Keratinocyte (primary cell): ENCODE measurements at regions not wholly inside any gene's neighbourhood (a gene's known extent, or its start where the extent isn't known, plus 50 kb on each side); places are given as distances from the start of the nearest gene placed in this dataset.
"Not testable (repeated sequence)": the region's sequence is repeated elsewhere in the genome, so short reads cannot be mapped to it uniquely, and the experiment has no call there.

Experiments
- DNase-seq: peaks from one replicate; pipeline ENCODE4 v3.0.0-alpha.2; 2011; ENCODE audit warnings: low read depth, missing footprints, low spot score
- FAIRE-seq: peaks from 2 replicates; lab custom pipeline; 2011; peaks lifted over from hg19 to GRCh38; lab: Jason Lieb, UNC
- H2AFZ ChIP-seq: 2 replicates; pipeline ENCODE4 v1.6.0; 2012; ENCODE audit warnings: low read length, control low read depth, inconsistent platforms; ENCODE audit not compliant: control insufficient read depth
- H3K27ac ChIP-seq: 2 replicates; pipeline ENCODE4 v1.5.1; 2011; ENCODE audit warnings: low read length; ENCODE audit not compliant: control insufficient read depth, insufficient read depth
- H3K27me3 ChIP-seq: 3 replicates; pipeline ENCODE4 v1.6.0; 2011; ENCODE audit warnings: low read length; ENCODE audit not compliant: control insufficient read depth, insufficient read depth; ENCODE audit errors: extremely low read depth
- H3K36me3 ChIP-seq, 2 experiments: 2 replicates in 1 of 2; 3 replicates in 1 of 2; pipeline ENCODE4 v1.5.1; 2011; ENCODE audit warnings: low read length in 2 of 2, mild to moderate bottlenecking in 1 of 2; ENCODE audit not compliant: control insufficient read depth in 2 of 2, insufficient read depth in 2 of 2; ENCODE audit errors: extremely low read depth in 1 of 2
- H3K4me1 ChIP-seq: 3 replicates; pipeline ENCODE4 v1.5.1; 2011; ENCODE audit warnings: low read length; ENCODE audit not compliant: control insufficient read depth, insufficient read depth; ENCODE audit errors: extremely low read depth
- H3K4me2 ChIP-seq: 3 replicates; pipeline ENCODE4 v1.6.0; 2011; ENCODE audit warnings: low read depth, low read length; ENCODE audit not compliant: control insufficient read depth, insufficient read depth; ENCODE audit errors: extremely low read depth
- H3K4me3 ChIP-seq, 3 experiments: fragments of 200-600 bp in 1 of 3; sonication (generic) in 1 of 3; 2 replicates in 2 of 3; 3 replicates in 1 of 3; pipeline ENCODE4 v1.5.1; 2011 to 2016; ENCODE audit warnings: low read length in 3 of 3, mild to moderate bottlenecking in 3 of 3, control low read depth in 2 of 3, inconsistent platforms in 1 of 3, low read depth in 1 of 3, mixed read lengths in 1 of 3, mixed run types in 1 of 3, moderate library complexity in 1 of 3; ENCODE audit not compliant: control insufficient read depth in 2 of 3, insufficient read depth in 2 of 3; ENCODE audit errors: extremely low read depth in 1 of 3
- H3K79me2 ChIP-seq: 2 replicates; pipeline ENCODE4 v1.6.0; 2012; ENCODE audit warnings: low read length; ENCODE audit not compliant: control insufficient read depth, insufficient read depth
- H3K9ac ChIP-seq: 3 replicates; pipeline ENCODE4 v1.6.0; 2011; ENCODE audit warnings: low read length; ENCODE audit not compliant: control insufficient read depth, insufficient read depth; ENCODE audit errors: extremely low read depth
- H3K9me1 ChIP-seq: 3 replicates; pipeline ENCODE4 v1.6.0; 2011; ENCODE audit warnings: low read length; ENCODE audit not compliant: control insufficient read depth, insufficient read depth; ENCODE audit errors: extremely low read depth
- H3K9me3 ChIP-seq: 2 replicates; pipeline ENCODE4 v1.5.1; 2012; ENCODE audit warnings: low read depth, low read length; ENCODE audit not compliant: control insufficient read depth
- H4K20me1 ChIP-seq: 3 replicates; pipeline ENCODE4 v1.6.0; 2011; ENCODE audit warnings: low read length; ENCODE audit not compliant: control insufficient read depth, insufficient read depth; ENCODE audit errors: extremely low read depth
- CTCF ChIP-seq, 3 experiments: IDR thresholded peaks in 1 of 3; conservative IDR thresholded peaks in 1 of 3; optimal IDR thresholded peaks in 1 of 3; 2 replicates in 2 of 3; 3 replicates in 1 of 3; pipeline versions ENCODE3 to v1.5.1; 2011; ENCODE audit warnings: low read length in 3 of 3, mild to moderate bottlenecking in 3 of 3, moderate library complexity in 2 of 3, control low read depth in 1 of 3, inconsistent platforms in 1 of 3; ENCODE audit not compliant: insufficient read depth in 2 of 3; ENCODE audit errors: extremely low read depth in 1 of 3
- EZH2 ChIP-seq: IDR thresholded peaks from one replicate; pipeline ENCODE4 v1.6.1; 2012; ENCODE audit warnings: inconsistent platforms, mild to moderate bottlenecking, low read length, moderate library complexity
- dilution Hi-C: fragments of 300-500 bp; cut with MboI; formaldehyde crosslinking; loops from one replicate; pipeline ENCODE4 v1.7.0; 2020; ENCODE audit warnings: low sequenced_read_pairs; ENCODE audit not compliant: extremely low pct_ligation_motif_present

- no peak for TF ChIP-seq CTCF (optimal IDR thresholded peaks at IDR 0.05 in 1 of 3, IDR thresholded peaks at IDR 0.05 in 1 of 3, conservative IDR thresholded peaks at IDR 0.05 in 1 of 3; ENCODE audit: extremely low read depth in 1 of 3, insufficient read depth in 2 of 3, low read length in 3 of 3)
- TF ChIP-seq EZH2 = no peak
- H2AFZ ChIP-seq = no peak overlapping the region
- no peak for DNase-seq
- H3K79me2 ChIP-seq = no peaks in the 10 kb centered on the region
- H3K27ac ChIP-seq = no peak overlapping the region
- H3K9me3 ChIP-seq = no peaks in the 10 kb centered on the region
- peaks cover 0 to 2% of the 10 kb centered on the region in 2 experiments for H3K36me3 ChIP-seq
- H3K4me3 ChIP-seq = no peak overlapping the region
- FAIRE-seq = no peak
- no peaks in the 10 kb centered on the region for H3K27me3 ChIP-seq
- no peaks in the 10 kb centered on the region for H4K20me1 ChIP-seq
- no peak overlapping the region for H3K9ac ChIP-seq
- dilution Hi-C loops = no loop called here
- H3K4me2 ChIP-seq = no peak overlapping the region
- no peaks in the 10 kb centered on the region for H3K4me1 ChIP-seq
- no peaks in the 10 kb centered on the region for H3K9me1 ChIP-seq
Observed at GRCh38 chr1:832136-832535, 91.6 kb upstream of the SAMD11 start.

GRCh38 chr1:833226-833625 is 90.5 kb upstream of the SAMD11 start:
- H4K20me1 ChIP-seq, H3K4me3 ChIP-seq, DNase-seq, H3K9ac ChIP-seq, H3K79me2 ChIP-seq, H3K27ac ChIP-seq, FAIRE-seq, H3K4me1 ChIP-seq, H2AFZ ChIP-seq, H3K27me3 ChIP-seq, H3K36me3 ChIP-seq, dilution Hi-C loops, H3K9me1 ChIP-seq, H3K9me3 ChIP-seq, H3K4me2 ChIP-seq: not testable (repeated sequence)

- H3K27me3 ChIP-seq, H3K79me2 ChIP-seq, H3K9me3 ChIP-seq, H3K27ac ChIP-seq, H3K4me2 ChIP-seq, DNase-seq, H3K9ac ChIP-seq, H3K9me1 ChIP-seq, H3K4me1 ChIP-seq, H2AFZ ChIP-seq, H3K36me3 ChIP-seq, dilution Hi-C loops, H4K20me1 ChIP-seq, FAIRE-seq, H3K4me3 ChIP-seq: not testable (repeated sequence)
Observed at GRCh38 chr1:835509-835908, 88.2 kb upstream of the SAMD11 start.

- H3K9me3 ChIP-seq, H3K9ac ChIP-seq, DNase-seq, H3K4me2 ChIP-seq, FAIRE-seq, H3K4me3 ChIP-seq, H4K20me1 ChIP-seq, H3K27ac ChIP-seq, H3K9me1 ChIP-seq, H3K36me3 ChIP-seq, H3K27me3 ChIP-seq, H3K79me2 ChIP-seq, H2AFZ ChIP-seq, H3K4me1 ChIP-seq, dilution Hi-C loops: not testable (repeated sequence)
Observed at GRCh38 chr1:837601-838000, 86.1 kb upstream of the SAMD11 start.
